ENCODE measurements at regions not wholly inside any gene's neighbourhood (a gene's known extent, or its start where the extent isn't known, plus 50 kb on each side); places are given as distances from the start of the nearest gene placed in this dataset.

DNA sequence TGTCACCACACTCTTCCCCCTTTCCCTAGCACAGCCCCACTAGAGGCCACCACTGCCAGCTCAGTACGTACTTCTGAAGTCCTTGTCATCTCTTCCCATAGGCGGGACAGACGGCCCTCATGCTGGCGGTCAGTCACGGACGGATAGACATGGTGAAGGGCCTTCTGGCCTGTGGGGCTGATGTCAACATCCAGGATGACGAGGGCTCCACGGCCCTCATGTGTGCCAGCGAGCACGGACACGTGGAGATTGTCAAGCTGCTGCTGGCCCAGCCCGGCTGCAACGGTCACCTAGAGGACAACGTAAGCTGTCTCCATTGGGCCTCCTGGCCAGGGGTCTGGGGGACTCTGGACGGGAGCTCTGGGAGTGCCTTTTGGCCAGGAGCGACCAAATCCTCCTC lies 99.4 kb upstream of the DMRT1 start:
- TF ChIP-seq CTCF (conservative IDR thresholded peaks at IDR 0.05; ENCODE audit: low read depth, low read length) (no peak), SMC3 (IDR thresholded peaks at IDR 0.05; ENCODE audit: low read depth, low read length) (no peak), NFE2L2 (IDR thresholded peaks at IDR 0.05; ENCODE audit: low read depth, low read length) (no peak), POLR2A (IDR thresholded peaks at IDR 0.05; ENCODE audit: low read depth, low read length) (no peak), MAFK (IDR thresholded peaks at IDR 0.05; ENCODE audit: low read depth, low read length) (no peak), CEBPB (IDR thresholded peaks at IDR 0.05; ENCODE audit: low read depth, low read length) (no peak), RAD21 (IDR thresholded peaks at IDR 0.05; ENCODE audit: low read length) (no peak)
- TF ChIP-seq, protein P1, sequence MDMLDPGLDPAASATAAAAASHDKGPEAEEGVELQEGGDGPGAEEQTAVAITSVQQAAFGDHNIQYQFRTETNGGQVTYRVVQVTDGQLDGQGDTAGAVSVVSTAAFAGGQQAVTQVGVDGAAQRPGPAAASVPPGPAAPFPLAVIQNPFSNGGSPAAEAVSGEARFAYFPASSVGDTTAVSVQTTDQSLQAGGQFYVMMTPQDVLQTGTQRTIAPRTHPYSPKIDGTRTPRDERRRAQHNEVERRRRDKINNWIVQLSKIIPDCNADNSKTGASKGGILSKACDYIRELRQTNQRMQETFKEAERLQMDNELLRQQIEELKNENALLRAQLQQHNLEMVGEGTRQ (IDR thresholded peaks at IDR 0.05; ENCODE audit: low read depth, low read length), result no peak

Measured in IMR-90 (cell line).